ENCODE measurements at regions not wholly inside any gene's neighbourhood (a gene's known extent, or its start where the extent isn't known, plus 50 kb on each side); places are given as distances from the start of the nearest gene placed in this dataset.

- peak; percentile 69 for DNase-seq (ENCODE audit: low read depth, low spot score)
Observed at GRCh38 chr15:29611057-29611456, 211.2 kb downstream of the TJP1 start.

GRCh38 chr15:29601811-29602210, 220.5 kb downstream of the TJP1 start:
- no peak for DNase-seq (ENCODE audit: low read depth, low spot score)

- no peak for DNase-seq (ENCODE audit: low read depth, low spot score)
Observed at GRCh38 chr15:29600262-29600661, 222.0 kb downstream of the TJP1 start.

- DNase-seq (ENCODE audit: low read depth, low spot score), result no peak
Observed at GRCh38 chr15:29596266-29596665, 226.0 kb downstream of the TJP1 start.

- DNase-seq (ENCODE audit: low read depth, low spot score), result no peak
Observed at GRCh38 chr15:29593629-29594028, 228.6 kb downstream of the TJP1 start.

GRCh38 chr15:29593111-29593510, 229.2 kb downstream of the TJP1 start:
- DNase-seq (ENCODE audit: low read depth, low spot score), result no peak

- no peak for DNase-seq (ENCODE audit: low read depth, low spot score)
Observed at GRCh38 chr15:29590701-29591100, 231.6 kb downstream of the TJP1 start.

GRCh38 chr15:29589975-29590374, 232.3 kb downstream of the TJP1 start:
- DNase-seq (ENCODE audit: low read depth, low spot score), result no peak

GRCh38 chr15:29589416-29589815, 232.9 kb downstream of the TJP1 start:
- no peak for DNase-seq (ENCODE audit: low read depth, low spot score)

GRCh38 chr15:29573197-29573838, 248.9 kb downstream of the TJP1 start:
- no peak for DNase-seq (ENCODE audit: low read depth, low spot score)

GRCh38 chr15:29571792-29572431, 250.4 kb downstream of the TJP1 start:
- no peak for DNase-seq (ENCODE audit: low read depth, low spot score)

GRCh38 chr15:29570948-29571791, 251.1 kb downstream of the TJP1 start:
- DNase-seq (ENCODE audit: low read depth, low spot score), result no peak

GRCh38 chr15:29570121-29570947, 251.9 kb downstream of the TJP1 start:
- no peak for DNase-seq (ENCODE audit: low read depth, low spot score)

GRCh38 chr15:29569533-29570092, 252.7 kb downstream of the TJP1 start:
- DNase-seq (ENCODE audit: low read depth, low spot score), result no peak

GRCh38 chr15:29568840-29569532, 253.3 kb downstream of the TJP1 start:
- DNase-seq (ENCODE audit: low read depth, low spot score), result no peak

- DNase-seq (ENCODE audit: low read depth, low spot score), result no peak
Observed at GRCh38 chr15:29567336-29567735, 254.9 kb downstream of the TJP1 start.

- DNase-seq (ENCODE audit: low read depth, low spot score), result no peak
Observed at GRCh38 chr15:29566914-29567313, 255.4 kb downstream of the TJP1 start.

- DNase-seq (ENCODE audit: low read depth, low spot score), result no peak
Observed at GRCh38 chr15:29563112-29563511, 259.2 kb downstream of the TJP1 start.

- DNase-seq (ENCODE audit: low read depth, low spot score), result no peak
Observed at GRCh38 chr15:29560896-29561295, 261.4 kb downstream of the TJP1 start.

- no peak for DNase-seq (ENCODE audit: low read depth, low spot score)
Observed at GRCh38 chr15:29558261-29558660, 264.0 kb downstream of the TJP1 start.

- DNase-seq (ENCODE audit: low read depth, low spot score), result no peak
Observed at GRCh38 chr15:29557171-29557570, 265.1 kb downstream of the TJP1 start.

All from iPS DF 19.7 (cell line).